Gastroesophageal sphincter (tissue), 4 donors: ENCODE measurements at regions not wholly inside any gene's neighbourhood (a gene's known extent, or its start where the extent isn't known, plus 50 kb on each side); places are given as distances from the start of the nearest gene placed in this dataset.

Experiments
- ATAC-seq: fragments of 150-250 bp; one replicate; pipeline ENCODE4 v1.9.1; 2016; ENCODE audit warnings: mild to moderate bottlenecking, moderate library complexity
- H3K27ac ChIP-seq, 4 donors: fragments of 200-600 bp; sonication (generic) in 3 of 4; 1 replicate in 3 of 4; 2 replicates in 1 of 4; pipeline ENCODE4 v1.5.1; 2016 to 2019
- H3K27me3 ChIP-seq: fragments of 200-600 bp; sonication (generic); one replicate; pipeline ENCODE4 v1.5.1; 2019
- H3K36me3 ChIP-seq, 2 donors: fragments of 200-600 bp; sonication (generic); one replicate each; pipeline ENCODE4 v1.5.1; 2019; ENCODE audit warnings: control low read depth in 1 of 2
- H3K4me1 ChIP-seq, 3 donors: fragments of 200-600 bp; sonication (generic); 1 replicate in 2 of 3; 2 replicates in 1 of 3; pipeline ENCODE4 v1.5.1; 2016 to 2019; ENCODE audit warnings: control low read depth in 2 of 3
- H3K4me3 ChIP-seq, 2 donors: fragments of 200-600 bp; sonication (generic); one replicate each; pipeline ENCODE4 v1.5.1; 2019; ENCODE audit warnings: mild to moderate bottlenecking in 1 of 2, moderate library complexity in 1 of 2
- H3K9me3 ChIP-seq, 3 donors: fragments of 200-600 bp; sonication (generic); one replicate each; pipeline ENCODE4 v1.5.1; 2017 to 2019; ENCODE audit warnings: control low read depth in 2 of 3
- CTCF ChIP-seq, 4 experiments: fragments of 200-600 bp in 2 of 4; fragments of 450-650 bp in 2 of 4; sonication (generic) in 1 of 4; IDR thresholded peaks; one replicate each; pipeline ENCODE4 v1.5.1; 2017 to 2019; ENCODE audit warnings: antibody characterized with exemption in 4 of 4, mild to moderate bottlenecking in 2 of 4, moderate library complexity in 2 of 4
- EP300 ChIP-seq: sonication (generic); formaldehyde crosslinking; IDR thresholded peaks from one replicate; pipeline ENCODE4 v1.6.1; 2017; ENCODE audit warnings: antibody characterized with exemption, mild to moderate bottlenecking
- POLR2A ChIP-seq, 2 donors: fragments of 450-650 bp; IDR thresholded peaks; one replicate each; pipeline ENCODE4 v1.6.1; 2017; ENCODE audit warnings: antibody characterized with exemption in 2 of 2, mild to moderate bottlenecking in 2 of 2, moderate library complexity in 1 of 2
- POLR2AphosphoS5 ChIP-seq: sonication (generic); formaldehyde crosslinking; IDR thresholded peaks from one replicate; pipeline ENCODE4 v1.6.1; 2017; ENCODE audit warnings: antibody characterized with exemption
- WGBS, 2 donors: methylation state at CpG; one replicate each; pipeline ENCODE4 v1.1.5; 2018; ENCODE audit warnings: low coverage in 1 of 2; 5-methylcytosine and 5-hydroxymethylcytosine counted together

GRCh38 chr6:99219788-99220187 is 129.7 kb downstream of the FAXC start:
- Histone ChIP-seq H3K27me3 (peaks cover 11% of the 10 kb centered on the region), H3K27ac (no peak overlapping the region), H3K4me1 (no peaks in the 10 kb centered on the region), H3K36me3 (no peaks in the 10 kb centered on the region), H3K4me3 (no peak overlapping the region), H3K9me3 (no peaks in the 10 kb centered on the region)
- no peak for TF ChIP-seq EP300
- no peak for TF ChIP-seq CTCF (IDR thresholded peaks at IDR 0.05)
- no peak for TF ChIP-seq POLR2A (IDR thresholded peaks at IDR 0.05)
- TF ChIP-seq POLR2AphosphoS5, result no peak
- 32% methylated on average over 4 of the region's 4 CpGs; no CpG with 5 or more reads in 1 of the 2 donors for WGBS, 2 donors
- ATAC-seq, result no peak

GRCh38 chr6:99216959-99217358 is 132.5 kb downstream of the FAXC start:
- no peak for ATAC-seq
- TF ChIP-seq EP300 (no peak), CTCF (IDR thresholded peaks at IDR 0.05) (no peak), POLR2AphosphoS5 (no peak), POLR2A (IDR thresholded peaks at IDR 0.05) (no peak)
- peaks cover 7% of the 10 kb centered on the region for H3K27me3 ChIP-seq
- H3K4me3 ChIP-seq, result no peak overlapping the region
- 0 to 40% methylated on average over 2 to 4 of the region's 6 CpGs for WGBS, 2 donors
- no peaks in the 10 kb centered on the region for H3K9me3 ChIP-seq
- H3K27ac ChIP-seq, result no peak overlapping the region
- H3K36me3 ChIP-seq, result no peaks in the 10 kb centered on the region
- no peaks in the 10 kb centered on the region for H3K4me1 ChIP-seq

- Histone ChIP-seq H3K27me3 (no peaks in the 10 kb centered on the region), H3K4me3 (no peak overlapping the region), H3K9me3 (peaks cover 0 to 18% (median 0%) of the 10 kb centered on the region in 3 donors), H3K27ac (no peak overlapping the region), H3K4me1 (no peaks in the 10 kb centered on the region), H3K36me3 (no peaks in the 10 kb centered on the region)
- TF ChIP-seq POLR2AphosphoS5 (no peak), POLR2A (IDR thresholded peaks at IDR 0.05) (no peak), EP300 (no peak), CTCF (IDR thresholded peaks at IDR 0.05) (no peak)
- ATAC-seq, result no peak
- WGBS, 2 donors, result 66 to 72% methylated on average over 2 of the region's 2 CpGs
Measured at GRCh38 chr6:99195986-99196655, 153.4 kb downstream of the FAXC start.

GRCh38 chr6:99192561-99192960 is 156.9 kb downstream of the FAXC start:
- no peaks in the 10 kb centered on the region for H3K27me3 ChIP-seq
- no peaks in the 10 kb centered on the region for H3K4me1 ChIP-seq
- H3K4me3 ChIP-seq, result no peak overlapping the region
- H3K9me3 ChIP-seq, result no peaks in the 10 kb centered on the region
- no peaks in the 10 kb centered on the region for H3K36me3 ChIP-seq
- TF ChIP-seq POLR2AphosphoS5 (no peak), CTCF (IDR thresholded peaks at IDR 0.05) (no peak), POLR2A (IDR thresholded peaks at IDR 0.05) (no peak), EP300 (no peak)
- WGBS, 2 donors, result 63% methylated on average over 2 of the region's 4 CpGs; no CpG with 5 or more reads in 1 of the 2 donors
- no peak overlapping the region for H3K27ac ChIP-seq
- no peak for ATAC-seq
